OCI-LY7 (cell line): ENCODE measurements at regions not wholly inside any gene's neighbourhood (a gene's known extent, or its start where the extent isn't known, plus 50 kb on each side); places are given as distances from the start of the nearest gene placed in this dataset.

ENCODE experiments used
- BruUV-seq: library from RNA; stranded (reverse); fragments of 400-500 nt; replicated peaks from 2 replicates; lab custom pipeline; 2021; lab: Mats Ljungman, UMichigan
- CTCF ChIA-PET: fragments of 300-600 bp; sonication (Branson Sonifier 250); formaldehyde crosslinking; loops from one replicate; lab custom pipeline; 2022; ENCODE audit warnings: antibody characterized with exemption; ENCODE audit not compliant: unreplicated experiment; lab: Charles Lee
- POLR2A ChIA-PET: fragments of 300-600 bp; sonication (Branson Sonifier 250); formaldehyde crosslinking; loops from one replicate; lab custom pipeline; 2022; ENCODE audit warnings: antibody characterized with exemption; lab: Charles Lee
- DNase-seq: peaks from one replicate; pipeline ENCODE4 v3.0.0-alpha.2; 2015; ENCODE audit warnings: low spot score
- H2AFZ ChIP-seq: fragments of 200-600 bp; sonication (generic), shearing (Covaris generic); 2 replicates; pipeline ENCODE4 v1.6.1; 2014; ENCODE audit warnings: mild to moderate bottlenecking, antibody characterized with exemption, low read length, moderate library complexity
- H3K27ac ChIP-seq: fragments of 200-600 bp; sonication (generic); 2 replicates; pipeline ENCODE4 v1.5.1; 2014; ENCODE audit warnings: mixed run types, low read depth, mild to moderate bottlenecking, moderate library complexity, low read length, inconsistent platforms; ENCODE audit not compliant: poor library complexity, severe bottlenecking
- H3K36me3 ChIP-seq: fragments of 200-600 bp; sonication (generic); 2 replicates; pipeline ENCODE4 v1.6.1; 2014; ENCODE audit warnings: mild to moderate bottlenecking, antibody characterized with exemption, low read length, moderate library complexity, mixed read lengths; ENCODE audit not compliant: insufficient read depth
- H3K4me1 ChIP-seq: fragments of 200-600 bp; sonication (generic); 2 replicates; pipeline ENCODE4 v1.5.1; 2014; ENCODE audit warnings: mild to moderate bottlenecking, low read length; ENCODE audit not compliant: insufficient read depth, poor library complexity, severe bottlenecking
- H3K4me2 ChIP-seq: fragments of 200-600 bp; sonication (generic); 2 replicates; pipeline ENCODE4 v1.6.1; 2014; ENCODE audit warnings: mild to moderate bottlenecking, low read length
- H3K4me3 ChIP-seq: fragments of 200-600 bp; sonication (generic); 2 replicates; pipeline ENCODE4 v1.5.1; 2014; ENCODE audit warnings: mild to moderate bottlenecking, low read depth, low read length; ENCODE audit not compliant: poor library complexity, severe bottlenecking
- H3K79me2 ChIP-seq: fragments of 200-600 bp; sonication (generic); 2 replicates; pipeline ENCODE4 v1.6.1; 2016; ENCODE audit warnings: low read depth, mild to moderate bottlenecking, low read length, moderate library complexity, mixed read lengths; ENCODE audit not compliant: insufficient read depth
- H3K9me2 ChIP-seq: fragments of 200-600 bp; sonication (generic); 2 replicates; pipeline ENCODE4 v1.6.1; 2016; ENCODE audit warnings: mild to moderate bottlenecking, low read length, mixed read lengths; ENCODE audit not compliant: insufficient read depth
- H3K9me3 ChIP-seq: fragments of 200-600 bp; sonication (generic); 2 replicates; pipeline ENCODE4 v1.6.1; 2014; ENCODE audit warnings: mild to moderate bottlenecking, mixed run types, low read length, mixed read lengths
- H4K20me1 ChIP-seq: fragments of 200-600 bp; sonication (generic); 2 replicates; pipeline ENCODE4 v1.6.1; 2014; ENCODE audit warnings: mild to moderate bottlenecking, antibody characterized with exemption, low read length, moderate library complexity, mixed read lengths; ENCODE audit not compliant: insufficient read depth
- EZH2phosphoT487 ChIP-seq: fragments of 200-600 bp; sonication (generic); IDR thresholded peaks from 2 replicates; pipeline ENCODE4 v1.6.1; 2018; ENCODE audit warnings: low read depth, borderline replicate concordance, mild to moderate bottlenecking, mixed run types, antibody characterized with exemption, low read length, moderate library complexity, mixed read lengths
- intact Hi-C: fragments of 100-400 bp; cut with micrococcal nuclease; formaldehyde crosslinking; loops from one replicate; pipeline ENCODE4 v1.10.0; 2022; ENCODE audit not compliant: unreplicated experiment
- TF ChIP-seq, protein P1 (sequence below): fragments of 200-600 bp; sonication (generic); conservative IDR thresholded peaks from 2 replicates; pipeline ENCODE4 v1.5.1; 2014; ENCODE audit warnings: mild to moderate bottlenecking, antibody characterized with exemption, low read length, moderate library complexity, mixed read lengths

GRCh38 chr3:152662157-152662556, 172.8 kb upstream of the P2RY1 start:
- BruUV-seq, result no TSS peak
- no peak for DNase-seq
- CTCF ChIA-PET, result no interaction called here
- Histone ChIP-seq H3K4me2 (no peak overlapping the region), H4K20me1 (no peaks in the 10 kb centered on the region), H3K27ac (no peak overlapping the region), H3K9me2 (no peaks in the 10 kb centered on the region), H3K36me3 (no peaks in the 10 kb centered on the region), H3K79me2 (no peaks in the 10 kb centered on the region), H3K9me3 (no peaks in the 10 kb centered on the region), H2AFZ (no peak overlapping the region), H3K4me3 (no peak overlapping the region), H3K4me1 (no peaks in the 10 kb centered on the region)
- POLR2A ChIA-PET, result no interaction called here
- intact Hi-C loops, result no loop called here
- TF ChIP-seq, protein P1, sequence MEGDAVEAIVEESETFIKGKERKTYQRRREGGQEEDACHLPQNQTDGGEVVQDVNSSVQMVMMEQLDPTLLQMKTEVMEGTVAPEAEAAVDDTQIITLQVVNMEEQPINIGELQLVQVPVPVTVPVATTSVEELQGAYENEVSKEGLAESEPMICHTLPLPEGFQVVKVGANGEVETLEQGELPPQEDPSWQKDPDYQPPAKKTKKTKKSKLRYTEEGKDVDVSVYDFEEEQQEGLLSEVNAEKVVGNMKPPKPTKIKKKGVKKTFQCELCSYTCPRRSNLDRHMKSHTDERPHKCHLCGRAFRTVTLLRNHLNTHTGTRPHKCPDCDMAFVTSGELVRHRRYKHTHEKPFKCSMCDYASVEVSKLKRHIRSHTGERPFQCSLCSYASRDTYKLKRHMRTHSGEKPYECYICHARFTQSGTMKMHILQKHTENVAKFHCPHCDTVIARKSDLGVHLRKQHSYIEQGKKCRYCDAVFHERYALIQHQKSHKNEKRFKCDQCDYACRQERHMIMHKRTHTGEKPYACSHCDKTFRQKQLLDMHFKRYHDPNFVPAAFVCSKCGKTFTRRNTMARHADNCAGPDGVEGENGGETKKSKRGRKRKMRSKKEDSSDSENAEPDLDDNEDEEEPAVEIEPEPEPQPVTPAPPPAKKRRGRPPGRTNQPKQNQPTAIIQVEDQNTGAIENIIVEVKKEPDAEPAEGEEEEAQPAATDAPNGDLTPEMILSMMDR, result no peak
- no peak for TF ChIP-seq EZH2phosphoT487

DNA sequence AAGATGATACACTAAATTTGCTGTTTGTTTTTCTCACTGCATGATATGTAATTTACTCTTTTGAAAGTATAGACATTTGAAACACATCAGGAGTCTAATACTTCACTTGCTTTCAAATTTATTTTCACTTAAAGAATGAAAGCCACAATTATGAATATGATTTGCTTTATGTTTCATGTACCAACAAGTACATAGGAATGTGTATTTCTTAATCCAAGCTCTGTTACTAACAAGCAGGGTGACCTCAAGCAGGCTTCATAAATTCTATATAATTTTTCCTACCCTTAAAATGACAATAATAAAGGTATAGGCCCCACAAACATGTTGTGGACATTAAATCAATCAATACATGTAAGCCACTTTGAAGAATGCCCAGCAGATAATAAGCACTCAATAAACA, 170.2 kb upstream of the P2RY1 start:
- H3K9me3 ChIP-seq, result no peaks in the 10 kb centered on the region
- H3K4me1 ChIP-seq, result no peaks in the 10 kb centered on the region
- DNase-seq, result no peak
- no peaks in the 10 kb centered on the region for H3K9me2 ChIP-seq
- H4K20me1 ChIP-seq, result no peaks in the 10 kb centered on the region
- ChIA-PET POLR2A (interaction anchor here (0.7 to 0.8 kb wide), 2 partner anchors 16 to 688 kb away, joined by 3 read pairs; no protein-coding TSS in a partner anchor), CTCF (no interaction called here)
- H2AFZ ChIP-seq, result no peak overlapping the region
- no peak overlapping the region for H3K4me3 ChIP-seq
- H3K79me2 ChIP-seq, result no peaks in the 10 kb centered on the region
- no peak overlapping the region for H3K27ac ChIP-seq
- intact Hi-C loops, result no loop called here
- TF ChIP-seq, protein P1, result no peak
- no peak for TF ChIP-seq EZH2phosphoT487
- BruUV-seq, result no TSS peak
- no peak overlapping the region for H3K4me2 ChIP-seq
- H3K36me3 ChIP-seq, result no peaks in the 10 kb centered on the region

- POLR2A ChIA-PET, result interaction anchor here (0.7 kb wide), 1 partner anchor 43 kb away, joined by 3 read pairs; no protein-coding TSS in a partner anchor
- no peak for DNase-seq
- CTCF ChIA-PET, result no interaction called here
- no peak overlapping the region for H3K27ac ChIP-seq
- no peak for TF ChIP-seq EZH2phosphoT487
- no peaks in the 10 kb centered on the region for H4K20me1 ChIP-seq
- no peak overlapping the region for H3K4me3 ChIP-seq
- intact Hi-C loops, result no loop called here
- no peaks in the 10 kb centered on the region for H3K79me2 ChIP-seq
- no peaks in the 10 kb centered on the region for H3K9me2 ChIP-seq
- BruUV-seq, result no TSS peak
- no peaks in the 10 kb centered on the region for H3K4me1 ChIP-seq
- H3K36me3 ChIP-seq, result no peaks in the 10 kb centered on the region
- no peak overlapping the region for H2AFZ ChIP-seq
- H3K4me2 ChIP-seq, result no peak overlapping the region
- no peaks in the 10 kb centered on the region for H3K9me3 ChIP-seq
These were observed 167.7 kb upstream of the P2RY1 start for GRCh38 chr3:152667267-152667666.
